Uterus (tissue), 2 donors: ENCODE measurements at regions not wholly inside any gene's neighbourhood (a gene's known extent, or its start where the extent isn't known, plus 50 kb on each side); places are given as distances from the start of the nearest gene placed in this dataset.

Source experiments
- POLR2A ChIP-seq, 2 donors: fragments of 450-650 bp; IDR thresholded peaks; one replicate each; pipeline ENCODE4 v1.6.1; 2016; ENCODE audit warnings: antibody characterized with exemption in 2 of 2, mild to moderate bottlenecking in 1 of 2, moderate library complexity in 1 of 2
- TF ChIP-seq, protein P1 (sequence below), 4 experiments: fragments of 200-600 bp in 2 of 4; fragments of 450-650 bp in 2 of 4; sonication (generic) in 2 of 4; IDR thresholded peaks; one replicate each; pipeline ENCODE4 v1.5.1; 2016 to 2019; ENCODE audit warnings: antibody characterized with exemption in 4 of 4, mild to moderate bottlenecking in 2 of 4, moderate library complexity in 1 of 4

DNA sequence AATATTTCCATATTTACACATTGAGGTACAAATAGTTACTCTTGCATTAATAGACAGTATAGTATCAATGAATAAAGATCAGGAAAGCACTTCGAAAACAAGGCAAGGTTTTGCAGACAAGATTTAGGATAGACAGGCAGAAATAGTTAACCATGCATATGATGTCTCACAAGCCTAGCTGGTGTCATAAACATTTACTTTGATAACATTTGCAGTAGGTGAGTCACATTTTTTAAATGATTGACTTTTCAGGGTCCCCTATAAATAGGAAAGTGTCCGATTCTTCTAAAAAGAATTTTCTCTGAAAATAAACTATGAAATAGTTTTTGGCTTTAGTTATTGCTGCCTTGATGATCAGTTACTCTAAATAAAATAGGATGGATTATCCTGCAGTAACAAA, 162.1 kb downstream of the SNX18 start:
- TF ChIP-seq, protein P1, sequence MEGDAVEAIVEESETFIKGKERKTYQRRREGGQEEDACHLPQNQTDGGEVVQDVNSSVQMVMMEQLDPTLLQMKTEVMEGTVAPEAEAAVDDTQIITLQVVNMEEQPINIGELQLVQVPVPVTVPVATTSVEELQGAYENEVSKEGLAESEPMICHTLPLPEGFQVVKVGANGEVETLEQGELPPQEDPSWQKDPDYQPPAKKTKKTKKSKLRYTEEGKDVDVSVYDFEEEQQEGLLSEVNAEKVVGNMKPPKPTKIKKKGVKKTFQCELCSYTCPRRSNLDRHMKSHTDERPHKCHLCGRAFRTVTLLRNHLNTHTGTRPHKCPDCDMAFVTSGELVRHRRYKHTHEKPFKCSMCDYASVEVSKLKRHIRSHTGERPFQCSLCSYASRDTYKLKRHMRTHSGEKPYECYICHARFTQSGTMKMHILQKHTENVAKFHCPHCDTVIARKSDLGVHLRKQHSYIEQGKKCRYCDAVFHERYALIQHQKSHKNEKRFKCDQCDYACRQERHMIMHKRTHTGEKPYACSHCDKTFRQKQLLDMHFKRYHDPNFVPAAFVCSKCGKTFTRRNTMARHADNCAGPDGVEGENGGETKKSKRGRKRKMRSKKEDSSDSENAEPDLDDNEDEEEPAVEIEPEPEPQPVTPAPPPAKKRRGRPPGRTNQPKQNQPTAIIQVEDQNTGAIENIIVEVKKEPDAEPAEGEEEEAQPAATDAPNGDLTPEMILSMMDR (IDR thresholded peaks at IDR 0.05), result no peak
- TF ChIP-seq POLR2A (IDR thresholded peaks at IDR 0.05), result no peak
